Karpas-422 (cell line): ENCODE measurements at regions not wholly inside any gene's neighbourhood (a gene's known extent, or its start where the extent isn't known, plus 50 kb on each side); places are given as distances from the start of the nearest gene placed in this dataset.
"Not testable (repeated sequence)": the region's sequence is repeated elsewhere in the genome, so short reads cannot be mapped to it uniquely, and the experiment has no call there.

Experiments
- DNase-seq: peaks from one replicate; pipeline ENCODE4 v3.0.0-alpha.2; 2015
- H2AFZ ChIP-seq: fragments of 200-600 bp; sonication (generic); 2 replicates; pipeline ENCODE4 v1.6.1; 2014; ENCODE audit warnings: antibody characterized with exemption, low read length, mixed read lengths
- H3K27ac ChIP-seq: fragments of 200-600 bp; sonication (generic); 2 replicates; pipeline ENCODE4 v1.5.1; 2014; ENCODE audit warnings: mild to moderate bottlenecking, low read length, moderate library complexity
- H3K27me3 ChIP-seq: fragments of 200-600 bp; sonication (generic); 2 replicates; pipeline ENCODE4 v1.6.1; 2014; ENCODE audit warnings: low read length, mixed read lengths
- H3K36me3 ChIP-seq: fragments of 200-600 bp; sonication (generic); 2 replicates; pipeline ENCODE4 v1.6.1; 2014; ENCODE audit warnings: low read length, mixed read lengths; ENCODE audit not compliant: insufficient read depth
- H3K4me1 ChIP-seq: fragments of 200-600 bp; sonication (generic); 2 replicates; pipeline ENCODE4 v1.6.1; 2014; ENCODE audit warnings: mild to moderate bottlenecking, low read length, mixed read lengths
- H3K4me2 ChIP-seq: fragments of 200-600 bp; sonication (generic); 2 replicates; pipeline ENCODE4 v1.6.1; 2014; ENCODE audit warnings: low read length, low read depth, mild to moderate bottlenecking; ENCODE audit not compliant: poor library complexity, severe bottlenecking
- H3K4me3 ChIP-seq: fragments of 200-600 bp; sonication (generic); 2 replicates; pipeline ENCODE4 v1.5.1; 2014; ENCODE audit warnings: mild to moderate bottlenecking, antibody characterized with exemption, low read length, mixed read lengths
- H3K79me2 ChIP-seq: fragments of 200-600 bp; sonication (generic); 2 replicates; pipeline ENCODE4 v1.6.1; 2014; ENCODE audit warnings: mild to moderate bottlenecking, low read length, mixed read lengths
- H3K9ac ChIP-seq: fragments of 200-600 bp; sonication (generic); 2 replicates; pipeline ENCODE4 v1.6.0; 2014; ENCODE audit warnings: low read length
- H3K9me2 ChIP-seq: fragments of 200-600 bp; sonication (generic), shearing (Covaris generic); replicated peaks from 2 replicates; pipeline ENCODE4 v1.6.0; 2014; ENCODE audit warnings: mild to moderate bottlenecking, low read length, moderate library complexity; ENCODE audit not compliant: insufficient read depth
- H3K9me3 ChIP-seq: fragments of 300-700, 200-600 bp; sonication (generic); 2 replicates; pipeline ENCODE4 v1.6.1; 2014; ENCODE audit warnings: low read length, mixed read lengths
- H4K20me1 ChIP-seq: fragments of 200-600 bp; sonication (generic); 2 replicates; pipeline ENCODE4 v1.6.1; 2014; ENCODE audit warnings: mild to moderate bottlenecking, antibody characterized with exemption, low read length, low read depth; ENCODE audit not compliant: insufficient read depth

- not testable (repeated sequence) for H2AFZ ChIP-seq, H3K4me3 ChIP-seq, H3K9me2 ChIP-seq, H3K79me2 ChIP-seq, H4K20me1 ChIP-seq, H3K9ac ChIP-seq, H3K36me3 ChIP-seq, H3K9me3 ChIP-seq, H3K4me2 ChIP-seq, H3K27ac ChIP-seq, H3K27me3 ChIP-seq, H3K4me1 ChIP-seq
- peak; percentile 46 for DNase-seq
Measured at GRCh38 chr4:8991449-8991848, 119.8 kb upstream of the HMX1 start.

DNA sequence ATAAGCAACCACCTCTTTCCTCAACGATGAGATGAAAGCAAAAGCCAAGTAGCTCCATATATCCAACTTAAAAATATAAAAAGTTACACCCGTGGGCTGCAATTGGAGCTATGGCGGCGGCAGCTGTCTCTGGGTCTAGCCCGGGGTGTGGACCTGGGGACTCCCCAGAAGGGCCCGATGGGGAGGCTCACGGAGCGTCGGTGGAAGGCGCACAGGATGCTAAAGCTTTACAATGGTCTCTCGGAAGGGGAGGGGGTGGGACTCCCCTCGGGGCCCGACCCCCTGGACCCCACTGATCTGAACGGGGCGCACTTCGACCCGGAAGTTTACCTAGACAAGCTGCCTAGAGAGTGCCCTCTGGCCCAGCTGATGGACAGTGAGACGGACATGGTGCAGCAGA lies 118.7 kb upstream of the HMX1 start:
- H3K9me2 ChIP-seq, H3K4me1 ChIP-seq, H3K4me2 ChIP-seq, H4K20me1 ChIP-seq, DNase-seq, H3K9ac ChIP-seq, H2AFZ ChIP-seq, H3K36me3 ChIP-seq, H3K79me2 ChIP-seq, H3K27me3 ChIP-seq, H3K4me3 ChIP-seq, H3K9me3 ChIP-seq, H3K27ac ChIP-seq: not testable (repeated sequence)

DNA sequence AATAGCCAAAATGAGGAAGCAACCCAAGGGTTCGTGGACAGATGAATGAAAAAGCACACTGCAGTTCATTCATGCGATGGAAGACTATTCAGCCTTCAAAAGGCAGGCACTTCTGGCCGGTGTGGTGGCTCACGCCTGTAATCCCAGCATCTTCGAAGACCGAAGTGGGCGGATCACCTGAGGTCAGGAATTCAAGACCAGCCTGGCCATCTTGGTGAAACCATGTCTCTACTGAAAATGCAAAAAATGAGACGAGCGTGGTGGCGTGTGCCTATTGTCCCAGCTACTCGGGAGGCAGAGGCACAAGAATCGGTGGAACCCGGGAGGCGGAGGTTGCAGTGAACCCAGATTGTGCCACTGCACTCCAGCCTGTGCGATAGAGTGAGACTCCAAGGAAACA lies 114.1 kb upstream of the HMX1 start:
- H3K4me3 ChIP-seq, H3K27ac ChIP-seq, H3K9me3 ChIP-seq, H4K20me1 ChIP-seq, H3K9me2 ChIP-seq, H3K27me3 ChIP-seq, DNase-seq, H3K9ac ChIP-seq, H2AFZ ChIP-seq, H3K4me1 ChIP-seq, H3K36me3 ChIP-seq, H3K79me2 ChIP-seq, H3K4me2 ChIP-seq: not testable (repeated sequence)

DNA sequence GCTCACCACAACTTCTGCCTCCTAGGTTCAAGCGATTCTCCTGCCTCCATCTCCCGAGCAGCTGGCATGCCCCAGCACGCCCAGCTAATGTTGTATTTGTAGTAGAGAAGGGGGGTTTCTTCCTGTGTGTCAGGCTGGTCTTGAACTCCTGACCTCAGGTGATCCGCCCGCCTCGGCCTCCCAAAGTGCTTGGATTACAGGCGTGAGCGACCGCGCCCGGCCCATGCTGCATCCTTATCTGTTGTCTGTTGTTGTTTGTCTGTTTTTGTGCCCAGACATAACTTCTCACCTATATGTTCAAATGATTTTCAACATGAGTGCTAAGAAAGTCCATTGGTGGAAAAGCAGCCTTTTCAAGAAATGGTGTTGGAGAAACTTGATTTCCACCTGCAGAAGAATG lies 113.0 kb upstream of the HMX1 start:
- H3K4me2 ChIP-seq, H3K9ac ChIP-seq, DNase-seq, H3K9me3 ChIP-seq, H2AFZ ChIP-seq, H3K27me3 ChIP-seq, H3K4me1 ChIP-seq, H3K27ac ChIP-seq, H3K4me3 ChIP-seq, H4K20me1 ChIP-seq, H3K79me2 ChIP-seq, H3K36me3 ChIP-seq, H3K9me2 ChIP-seq: not testable (repeated sequence)

- H3K9me2 ChIP-seq, H3K9me3 ChIP-seq, H4K20me1 ChIP-seq, H3K79me2 ChIP-seq, H3K4me3 ChIP-seq, H3K9ac ChIP-seq, H2AFZ ChIP-seq, DNase-seq, H3K36me3 ChIP-seq, H3K27me3 ChIP-seq, H3K27ac ChIP-seq, H3K4me1 ChIP-seq, H3K4me2 ChIP-seq: not testable (repeated sequence)
Measured at GRCh38 chr4:8983921-8984320, 112.3 kb upstream of the HMX1 start.

DNA sequence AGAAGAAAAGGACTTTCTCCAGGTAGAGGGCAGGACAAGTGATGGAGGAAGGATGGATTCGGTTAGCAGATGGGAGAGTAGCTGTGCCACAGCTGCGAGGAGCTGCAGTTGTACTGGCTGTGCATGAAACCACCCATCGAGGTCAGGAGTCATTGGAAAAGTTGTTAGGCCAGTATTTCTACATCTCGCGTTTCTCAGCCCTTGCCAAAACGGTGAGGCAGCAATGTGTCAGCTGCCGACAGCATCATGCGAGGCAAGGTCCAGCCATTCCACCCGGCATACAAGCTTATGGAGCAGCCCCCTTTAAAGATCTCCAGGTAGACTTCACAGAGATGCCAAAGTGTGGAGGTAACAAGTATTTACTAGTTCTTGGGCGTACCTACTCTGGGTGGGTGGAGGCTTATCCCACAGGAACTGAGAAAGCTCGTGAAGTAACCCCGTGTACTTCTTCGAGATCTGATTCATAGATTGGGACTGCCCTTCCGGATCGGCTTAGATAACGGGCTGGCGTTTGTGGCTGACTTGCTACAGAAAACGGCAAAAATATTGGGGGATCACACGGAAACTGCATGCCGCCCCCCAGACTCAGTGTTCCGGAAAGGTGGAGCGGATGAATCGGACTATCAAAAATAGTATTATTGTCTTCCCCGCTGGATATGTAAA lies 105.0 kb upstream of the HMX1 start:
- not testable (repeated sequence) for H3K9me3 ChIP-seq, H3K27ac ChIP-seq, H3K36me3 ChIP-seq, H3K4me3 ChIP-seq, H3K4me1 ChIP-seq, H3K9ac ChIP-seq, H4K20me1 ChIP-seq, H3K79me2 ChIP-seq, H3K27me3 ChIP-seq, H3K9me2 ChIP-seq, H2AFZ ChIP-seq, DNase-seq, H3K4me2 ChIP-seq

DNA sequence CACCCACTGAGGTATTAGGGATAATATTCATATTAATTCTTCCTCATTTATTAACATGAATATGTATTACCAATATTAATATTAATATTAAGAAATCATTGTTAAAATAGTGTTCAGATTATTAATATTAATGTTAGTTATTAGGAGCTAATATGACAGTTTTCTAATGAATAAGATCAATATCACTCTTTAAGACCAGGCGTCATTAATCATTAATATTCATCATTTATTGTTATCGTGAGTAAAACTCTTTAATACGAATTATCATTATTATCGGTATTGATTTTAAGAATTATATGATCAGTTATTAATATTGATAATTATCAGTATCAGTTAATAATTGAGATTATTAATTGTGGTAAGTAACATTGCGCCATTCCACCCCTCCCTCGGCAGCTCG lies 101.0 kb upstream of the HMX1 start:
- not testable (repeated sequence) for H3K36me3 ChIP-seq

GRCh38 chr4:8965896-8966295 lies 94.3 kb upstream of the HMX1 start:
- H3K9ac ChIP-seq, H3K79me2 ChIP-seq, H3K9me2 ChIP-seq, H3K36me3 ChIP-seq, DNase-seq, H3K4me1 ChIP-seq, H4K20me1 ChIP-seq, H3K4me3 ChIP-seq, H3K9me3 ChIP-seq, H3K27me3 ChIP-seq, H3K27ac ChIP-seq, H3K4me2 ChIP-seq, H2AFZ ChIP-seq: not testable (repeated sequence)

More for the DNA sequence above, 101.0 kb upstream of the HMX1 start:
- H3K9me3 ChIP-seq, H3K9me2 ChIP-seq, H3K27me3 ChIP-seq, H2AFZ ChIP-seq, DNase-seq, H3K79me2 ChIP-seq, H3K4me1 ChIP-seq, H3K27ac ChIP-seq, H3K4me2 ChIP-seq, H3K9ac ChIP-seq, H4K20me1 ChIP-seq, H3K4me3 ChIP-seq: not testable (repeated sequence)

DNA sequence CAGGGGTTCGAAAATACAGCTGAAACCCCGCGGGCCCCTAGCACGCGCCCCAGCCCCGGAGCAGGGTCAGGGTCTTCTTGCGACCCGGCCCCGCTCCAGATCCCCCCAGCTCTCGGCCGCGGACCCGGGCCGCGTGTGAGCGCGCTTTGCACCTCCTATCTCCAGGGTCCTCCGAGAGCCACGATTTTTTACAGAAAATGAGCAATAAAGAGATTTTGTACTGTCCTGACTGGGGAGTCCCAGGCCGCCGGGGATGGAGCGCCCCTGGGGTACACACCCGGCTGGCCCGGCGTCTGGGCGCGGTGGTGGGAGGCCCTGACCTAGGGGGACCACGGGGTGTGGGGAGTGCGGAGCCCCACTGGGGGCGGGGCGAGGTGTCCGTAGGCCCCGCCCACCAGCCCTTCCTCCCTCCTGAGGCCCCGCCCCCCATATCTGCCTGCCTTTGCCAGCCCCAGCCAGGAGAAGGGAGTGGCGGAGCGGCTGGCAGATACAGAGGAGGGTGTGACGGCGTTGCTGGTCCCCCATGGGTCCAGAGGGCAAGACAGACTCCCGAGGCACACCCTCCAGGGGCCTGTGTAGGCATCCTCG lies 92.7 kb upstream of the HMX1 start:
- not testable (repeated sequence) for H3K4me3 ChIP-seq, H3K9ac ChIP-seq, H3K4me2 ChIP-seq, H2AFZ ChIP-seq, H3K36me3 ChIP-seq, H3K27me3 ChIP-seq, DNase-seq, H3K4me1 ChIP-seq, H3K79me2 ChIP-seq, H3K9me2 ChIP-seq, H4K20me1 ChIP-seq, H3K9me3 ChIP-seq, H3K27ac ChIP-seq
